Vagina (tissue), 2 donors: ENCODE measurements at regions not wholly inside any gene's neighbourhood (a gene's known extent, or its start where the extent isn't known, plus 50 kb on each side); places are given as distances from the start of the nearest gene placed in this dataset.

Experiments used
- CTCF ChIP-seq, 3 experiments: fragments of 450-650 bp in 2 of 3; fragments of 200-600 bp in 1 of 3; sonication (generic) in 1 of 3; IDR thresholded peaks; one replicate each; pipeline ENCODE4 v1.5.1; 2017 to 2019; ENCODE audit warnings: antibody characterized with exemption in 3 of 3, mild to moderate bottlenecking in 2 of 3, moderate library complexity in 2 of 3
- POLR2A ChIP-seq, 2 donors: fragments of 450-650 bp; IDR thresholded peaks; one replicate each; pipeline ENCODE4 v1.6.1; 2017; ENCODE audit warnings: antibody characterized with exemption in 2 of 2, mild to moderate bottlenecking in 2 of 2, moderate library complexity in 2 of 2
- POLR2AphosphoS5 ChIP-seq, 2 donors: sonication (generic); formaldehyde crosslinking; IDR thresholded peaks; one replicate each; pipeline ENCODE4 v1.9.0; 2017; ENCODE audit warnings: antibody characterized with exemption in 2 of 2, mild to moderate bottlenecking in 2 of 2, low read depth in 1 of 2; ENCODE audit not compliant: insufficient read depth in 1 of 2

- TF ChIP-seq CTCF (IDR thresholded peaks at IDR 0.05), result no peak
- no peak for TF ChIP-seq POLR2A (IDR thresholded peaks at IDR 0.05)
- TF ChIP-seq POLR2AphosphoS5 (IDR thresholded peaks at IDR 0.05; ENCODE audit: insufficient read depth in 1 of 2, low read depth in 1 of 2), result no peak
Measured at GRCh38 chr6:11419763-11420453, 117.6 kb upstream of the TMEM170B start.
